ENCODE measurements at regions not wholly inside any gene's neighbourhood (a gene's known extent, or its start where the extent isn't known, plus 50 kb on each side); places are given as distances from the start of the nearest gene placed in this dataset.

GRCh38 chr2:14257801-14258507 lies 374.6 kb upstream of the LRATD1 start:
- Histone ChIP-seq H3K27ac (ENCODE audit: low read length) (no peak overlapping the region), H3K9me3 (replicated peaks; ENCODE audit: control insufficient read depth, low read depth, low read length) (no peaks in the 10 kb centered on the region), H3K27me3 (ENCODE audit: control insufficient read depth, insufficient read depth, low read length) (no peaks in the 10 kb centered on the region), H3K4me3 (ENCODE audit: low read length) (no peak overlapping the region), H3K36me3 (ENCODE audit: control insufficient read depth, insufficient read depth, low read length) (no peaks in the 10 kb centered on the region), H3K4me1 (ENCODE audit: control insufficient read depth, insufficient read depth, low read length) (no peaks in the 10 kb centered on the region)
- DNase-seq, result no peak

DNA sequence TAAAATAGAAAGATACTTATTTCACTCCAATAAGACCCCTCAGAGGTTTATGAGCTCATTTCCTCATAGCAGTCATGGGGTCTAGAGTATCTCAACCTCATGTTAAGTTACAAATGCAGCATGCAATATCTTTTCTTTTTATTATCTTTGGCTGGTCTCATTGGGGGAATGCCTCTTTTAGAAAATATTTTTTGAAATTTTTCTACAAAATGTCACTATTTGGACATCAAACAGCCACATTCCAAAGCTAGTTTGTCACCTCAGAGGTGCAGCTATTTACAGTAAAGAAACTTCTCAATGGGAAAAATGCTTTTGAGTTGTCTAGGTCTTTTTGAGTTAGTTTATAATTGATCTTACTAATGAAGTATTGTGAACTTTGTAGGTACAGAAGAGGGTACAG lies 370.7 kb upstream of the LRATD1 start:
- no peak for DNase-seq
- Histone ChIP-seq H3K36me3 (ENCODE audit: control insufficient read depth, insufficient read depth, low read length) (no peaks in the 10 kb centered on the region), H3K27ac (ENCODE audit: low read length) (no peak overlapping the region), H3K4me1 (ENCODE audit: control insufficient read depth, insufficient read depth, low read length) (no peaks in the 10 kb centered on the region), H3K4me3 (ENCODE audit: low read length) (no peak overlapping the region), H3K9me3 (replicated peaks; ENCODE audit: control insufficient read depth, low read depth, low read length) (no peaks in the 10 kb centered on the region), H3K27me3 (ENCODE audit: control insufficient read depth, insufficient read depth, low read length) (no peaks in the 10 kb centered on the region)

DNA sequence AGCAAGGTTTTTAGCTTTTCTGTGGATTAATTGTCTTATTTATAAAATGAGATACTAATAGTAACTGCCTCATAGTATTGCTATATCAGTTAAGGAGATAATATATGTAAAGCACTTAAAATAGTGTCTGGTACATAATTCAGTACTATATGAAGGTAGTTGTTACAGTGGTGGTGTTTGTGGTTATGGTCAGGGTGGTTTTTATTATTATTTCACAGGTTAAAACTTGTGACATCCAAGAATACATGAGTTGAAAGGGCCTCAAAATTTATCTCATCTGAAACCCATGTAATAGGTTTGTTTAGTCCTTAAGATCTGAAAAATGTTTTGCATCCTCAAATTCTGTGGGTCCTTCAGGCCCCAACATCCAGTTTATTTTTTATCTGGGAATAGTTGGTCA lies 369.5 kb upstream of the LRATD1 start:
- Histone ChIP-seq H3K27ac (ENCODE audit: low read length) (no peak overlapping the region), H3K4me1 (ENCODE audit: control insufficient read depth, insufficient read depth, low read length) (no peaks in the 10 kb centered on the region), H3K27me3 (ENCODE audit: control insufficient read depth, insufficient read depth, low read length) (no peaks in the 10 kb centered on the region), H3K4me3 (ENCODE audit: low read length) (no peak overlapping the region), H3K36me3 (ENCODE audit: control insufficient read depth, insufficient read depth, low read length) (no peaks in the 10 kb centered on the region), H3K9me3 (replicated peaks; ENCODE audit: control insufficient read depth, low read depth, low read length) (no peaks in the 10 kb centered on the region)
- DNase-seq, result no peak

- no peak for DNase-seq
- Histone ChIP-seq H3K27me3 (ENCODE audit: control insufficient read depth, insufficient read depth, low read length) (no peaks in the 10 kb centered on the region), H3K36me3 (ENCODE audit: control insufficient read depth, insufficient read depth, low read length) (no peaks in the 10 kb centered on the region), H3K9me3 (replicated peaks; ENCODE audit: control insufficient read depth, low read depth, low read length) (no peaks in the 10 kb centered on the region), H3K4me1 (ENCODE audit: control insufficient read depth, insufficient read depth, low read length) (no peaks in the 10 kb centered on the region), H3K4me3 (ENCODE audit: low read length) (no peak overlapping the region), H3K27ac (ENCODE audit: low read length) (no peak overlapping the region)
- 64% methylated on average over 5 of the region's 5 CpGs for WGBS (ENCODE audit: insufficient coverage)
Observed at GRCh38 chr2:14270036-14270582, 362.4 kb upstream of the LRATD1 start.

- WGBS (ENCODE audit: insufficient coverage), result no CpG with 5 or more reads among the region's 4 CpGs
- H3K27me3 ChIP-seq (ENCODE audit: control insufficient read depth, insufficient read depth, low read length), result no peaks in the 10 kb centered on the region
- no peaks in the 10 kb centered on the region for H3K4me1 ChIP-seq (ENCODE audit: control insufficient read depth, insufficient read depth, low read length)
- no peaks in the 10 kb centered on the region for H3K9me3 ChIP-seq (replicated peaks; ENCODE audit: control insufficient read depth, low read depth, low read length)
- no peaks in the 10 kb centered on the region for H3K36me3 ChIP-seq (ENCODE audit: control insufficient read depth, insufficient read depth, low read length)
- no peak overlapping the region for H3K27ac ChIP-seq (ENCODE audit: low read length)
- DNase-seq, result no peak
- H3K4me3 ChIP-seq (ENCODE audit: low read length), result no peak overlapping the region
Observed at GRCh38 chr2:14272396-14273075, 360.0 kb upstream of the LRATD1 start.

DNA sequence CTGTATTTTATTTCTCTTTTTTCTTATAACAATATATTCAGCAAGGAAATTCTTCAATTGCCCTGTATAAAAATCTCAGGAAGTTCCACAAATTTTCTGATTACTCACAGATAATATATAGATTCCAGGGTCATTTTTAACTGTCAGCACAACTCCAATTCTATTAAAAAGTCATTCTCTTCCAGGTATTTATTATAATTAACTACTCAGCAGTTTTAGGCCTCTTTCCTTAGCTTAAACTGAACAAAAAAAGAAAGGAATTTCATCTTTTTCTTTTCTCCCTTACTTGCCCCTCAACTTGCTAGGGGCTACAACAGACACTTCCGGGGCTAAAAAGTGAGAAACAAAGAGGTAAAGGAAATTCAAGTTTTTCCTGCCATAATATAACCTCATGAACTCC lies 358.9 kb upstream of the LRATD1 start:
- no CpG with 5 or more reads among the region's 1 CpG for WGBS (ENCODE audit: insufficient coverage)
- H3K36me3 ChIP-seq (ENCODE audit: control insufficient read depth, insufficient read depth, low read length), result no peaks in the 10 kb centered on the region

GRCh38 chr2:14284244-14284643 lies 348.3 kb upstream of the LRATD1 start:
- no peaks in the 10 kb centered on the region for H3K36me3 ChIP-seq (ENCODE audit: control insufficient read depth, insufficient read depth, low read length)
- no peak overlapping the region for H3K27ac ChIP-seq (ENCODE audit: low read length)
- H3K27me3 ChIP-seq (ENCODE audit: control insufficient read depth, insufficient read depth, low read length), result no peaks in the 10 kb centered on the region

More for the DNA sequence above, 358.9 kb upstream of the LRATD1 start:
- Histone ChIP-seq H3K4me3 (ENCODE audit: low read length) (no peak overlapping the region), H3K27ac (ENCODE audit: low read length) (no peak overlapping the region), H3K27me3 (ENCODE audit: control insufficient read depth, insufficient read depth, low read length) (no peaks in the 10 kb centered on the region), H3K4me1 (ENCODE audit: control insufficient read depth, insufficient read depth, low read length) (no peaks in the 10 kb centered on the region), H3K9me3 (replicated peaks; ENCODE audit: control insufficient read depth, low read depth, low read length) (no peaks in the 10 kb centered on the region)
- DNase-seq, result no peak

GRCh38 chr2:14285812-14286211 lies 346.7 kb upstream of the LRATD1 start:
- no peak for DNase-seq
- no CpG with 5 or more reads among the region's 1 CpG for WGBS (ENCODE audit: insufficient coverage)
- H3K36me3 ChIP-seq (ENCODE audit: control insufficient read depth, insufficient read depth, low read length), result no peaks in the 10 kb centered on the region
- H3K27ac ChIP-seq (ENCODE audit: low read length), result no peak overlapping the region
- H3K9me3 ChIP-seq (replicated peaks; ENCODE audit: control insufficient read depth, low read depth, low read length), result no peaks in the 10 kb centered on the region
- no peaks in the 10 kb centered on the region for H3K27me3 ChIP-seq (ENCODE audit: control insufficient read depth, insufficient read depth, low read length)
- no peaks in the 10 kb centered on the region for H3K4me1 ChIP-seq (ENCODE audit: control insufficient read depth, insufficient read depth, low read length)
- H3K4me3 ChIP-seq (ENCODE audit: low read length), result no peak overlapping the region

More at GRCh38 chr2:14284244-14284643, 348.3 kb upstream of the LRATD1 start:
- no peaks in the 10 kb centered on the region for H3K9me3 ChIP-seq (replicated peaks; ENCODE audit: control insufficient read depth, low read depth, low read length)
- no peak for DNase-seq
- no peaks in the 10 kb centered on the region for H3K4me1 ChIP-seq (ENCODE audit: control insufficient read depth, insufficient read depth, low read length)
- no peak overlapping the region for H3K4me3 ChIP-seq (ENCODE audit: low read length)

- WGBS (ENCODE audit: insufficient coverage), result 83% methylated on average over 3 of the region's 3 CpGs
- H3K9me3 ChIP-seq (replicated peaks; ENCODE audit: control insufficient read depth, low read depth, low read length), result no peaks in the 10 kb centered on the region
- DNase-seq, result no peak
- H3K36me3 ChIP-seq (ENCODE audit: control insufficient read depth, insufficient read depth, low read length), result no peaks in the 10 kb centered on the region
- no peaks in the 10 kb centered on the region for H3K4me1 ChIP-seq (ENCODE audit: control insufficient read depth, insufficient read depth, low read length)
- no peaks in the 10 kb centered on the region for H3K27me3 ChIP-seq (ENCODE audit: control insufficient read depth, insufficient read depth, low read length)
- H3K4me3 ChIP-seq (ENCODE audit: low read length), result no peak overlapping the region
- no peak overlapping the region for H3K27ac ChIP-seq (ENCODE audit: low read length)
Observed at GRCh38 chr2:14288016-14288415, 344.5 kb upstream of the LRATD1 start.

- H3K27ac ChIP-seq (ENCODE audit: low read length), result no peak overlapping the region
- WGBS (ENCODE audit: insufficient coverage), result no CpG with 5 or more reads among the region's 3 CpGs
- H3K4me3 ChIP-seq (ENCODE audit: low read length), result no peak overlapping the region
- H3K4me1 ChIP-seq (ENCODE audit: control insufficient read depth, insufficient read depth, low read length), result no peaks in the 10 kb centered on the region
- no peaks in the 10 kb centered on the region for H3K27me3 ChIP-seq (ENCODE audit: control insufficient read depth, insufficient read depth, low read length)
- DNase-seq, result no peak
- H3K9me3 ChIP-seq (replicated peaks; ENCODE audit: control insufficient read depth, low read depth, low read length), result no peaks in the 10 kb centered on the region
- no peaks in the 10 kb centered on the region for H3K36me3 ChIP-seq (ENCODE audit: control insufficient read depth, insufficient read depth, low read length)
Observed at GRCh38 chr2:14292964-14293363, 339.6 kb upstream of the LRATD1 start.
